ENCODE measurements at regions not wholly inside any gene's neighbourhood (a gene's known extent, or its start where the extent isn't known, plus 50 kb on each side); places are given as distances from the start of the nearest gene placed in this dataset.

DNA sequence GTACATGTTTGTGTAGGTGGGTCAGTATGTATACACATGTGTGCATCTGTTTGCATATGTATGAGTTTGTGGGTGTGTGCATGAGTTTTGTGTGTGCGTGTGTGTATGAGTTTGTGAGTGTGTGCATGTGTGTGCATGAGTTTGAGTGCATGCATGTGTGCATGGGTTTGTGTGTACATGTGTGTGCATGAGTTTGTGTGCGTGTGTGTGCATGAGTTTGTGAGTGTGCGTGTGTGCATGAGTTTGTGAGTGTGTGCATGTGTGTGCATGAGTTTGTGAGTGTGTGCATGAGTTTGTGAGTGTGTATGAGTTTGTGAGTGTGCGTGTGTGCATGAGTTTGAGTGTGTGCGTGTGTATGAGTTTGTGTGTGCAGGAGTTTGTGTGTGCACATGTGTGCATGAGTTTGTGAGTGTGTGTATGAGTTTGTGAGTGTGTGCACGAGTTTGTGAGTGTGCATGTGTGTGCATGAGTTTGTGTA lies 61.5 kb downstream of the FZD10 start:
- no peak for TF ChIP-seq JUND (IDR thresholded peaks at IDR 0.05)
- TF ChIP-seq, protein P1, sequence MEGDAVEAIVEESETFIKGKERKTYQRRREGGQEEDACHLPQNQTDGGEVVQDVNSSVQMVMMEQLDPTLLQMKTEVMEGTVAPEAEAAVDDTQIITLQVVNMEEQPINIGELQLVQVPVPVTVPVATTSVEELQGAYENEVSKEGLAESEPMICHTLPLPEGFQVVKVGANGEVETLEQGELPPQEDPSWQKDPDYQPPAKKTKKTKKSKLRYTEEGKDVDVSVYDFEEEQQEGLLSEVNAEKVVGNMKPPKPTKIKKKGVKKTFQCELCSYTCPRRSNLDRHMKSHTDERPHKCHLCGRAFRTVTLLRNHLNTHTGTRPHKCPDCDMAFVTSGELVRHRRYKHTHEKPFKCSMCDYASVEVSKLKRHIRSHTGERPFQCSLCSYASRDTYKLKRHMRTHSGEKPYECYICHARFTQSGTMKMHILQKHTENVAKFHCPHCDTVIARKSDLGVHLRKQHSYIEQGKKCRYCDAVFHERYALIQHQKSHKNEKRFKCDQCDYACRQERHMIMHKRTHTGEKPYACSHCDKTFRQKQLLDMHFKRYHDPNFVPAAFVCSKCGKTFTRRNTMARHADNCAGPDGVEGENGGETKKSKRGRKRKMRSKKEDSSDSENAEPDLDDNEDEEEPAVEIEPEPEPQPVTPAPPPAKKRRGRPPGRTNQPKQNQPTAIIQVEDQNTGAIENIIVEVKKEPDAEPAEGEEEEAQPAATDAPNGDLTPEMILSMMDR (IDR thresholded peaks at IDR 0.05; ENCODE audit: low read depth, low read length, missing input control), result no peak
- no peak for TF ChIP-seq RAD21 (IDR thresholded peaks at IDR 0.05)
- no peak for TF ChIP-seq HNF4G (IDR thresholded peaks at IDR 0.05)
- TF ChIP-seq SP1 (IDR thresholded peaks at IDR 0.05), result no peak
